Activated B cell treated with CpG ODN at 0.5 μM for 24 hours (primary cell): ENCODE measurements at regions not wholly inside any gene's neighbourhood (a gene's known extent, or its start where the extent isn't known, plus 50 kb on each side); places are given as distances from the start of the nearest gene placed in this dataset.

Source experiments
- ATAC-seq: fragments of 200-7000 bp; cut with Tn5 transposase; one replicate; pipeline ENCODE4 v1.10.0; 2021; ENCODE audit warnings: low read depth, mild to moderate bottlenecking, moderate library complexity
- CTCF ChIA-PET: fragments of 350-600 bp; sonication (Branson Sonifier 250); formaldehyde crosslinking; loops from one replicate; lab custom pipeline; 2021; ENCODE audit warnings: antibody characterized with exemption; lab: Charles Lee
- POLR2A ChIA-PET: fragments of 350-600 bp; sonication (Branson Sonifier 250); formaldehyde crosslinking; loops from one replicate; lab custom pipeline; 2021; ENCODE audit warnings: antibody characterized with exemption; lab: Charles Lee
- DNase-seq: peaks from one replicate; pipeline ENCODE4 v3.0.0; 2022
- H3K27ac Mint-ChIP-seq: one replicate; pipeline ENCODE4 v1.8.0; 2020; ENCODE audit warnings: mixed read lengths
- H3K27me3 Mint-ChIP-seq: one replicate; pipeline ENCODE4 v1.8.0; 2021; ENCODE audit warnings: mixed read lengths
- H3K36me3 Mint-ChIP-seq: one replicate; pipeline ENCODE4 v1.8.0; 2021; ENCODE audit warnings: low read depth, mixed read lengths
- H3K4me1 Mint-ChIP-seq: one replicate; pipeline ENCODE4 v1.8.0; 2021; ENCODE audit warnings: mixed read lengths
- H3K4me3 Mint-ChIP-seq: one replicate; pipeline ENCODE4 v1.8.0; 2020; ENCODE audit warnings: mild to moderate bottlenecking, mixed read lengths
- H3K9me3 Mint-ChIP-seq: one replicate; pipeline ENCODE4 v1.8.0; 2020; ENCODE audit warnings: mixed read lengths
- intact Hi-C: fragments of 100-400 bp; cut with micrococcal nuclease; formaldehyde crosslinking; loops from one replicate; pipeline ENCODE4 v1.15.1; 2024
- TF ChIP-seq, protein P1 (sequence below): fragments of 200-600 bp; IDR thresholded peaks from one replicate; pipeline ENCODE4 v1.8.0; 2022; ENCODE audit warnings: antibody characterized with exemption, mild to moderate bottlenecking

GRCh38 chr4:96952610-96953009 is 1112.7 kb downstream of the PDHA2 start:
- ChIA-PET POLR2A (no interaction called here), CTCF (no interaction called here)
- ATAC-seq = no peak
- TF ChIP-seq, protein P1, sequence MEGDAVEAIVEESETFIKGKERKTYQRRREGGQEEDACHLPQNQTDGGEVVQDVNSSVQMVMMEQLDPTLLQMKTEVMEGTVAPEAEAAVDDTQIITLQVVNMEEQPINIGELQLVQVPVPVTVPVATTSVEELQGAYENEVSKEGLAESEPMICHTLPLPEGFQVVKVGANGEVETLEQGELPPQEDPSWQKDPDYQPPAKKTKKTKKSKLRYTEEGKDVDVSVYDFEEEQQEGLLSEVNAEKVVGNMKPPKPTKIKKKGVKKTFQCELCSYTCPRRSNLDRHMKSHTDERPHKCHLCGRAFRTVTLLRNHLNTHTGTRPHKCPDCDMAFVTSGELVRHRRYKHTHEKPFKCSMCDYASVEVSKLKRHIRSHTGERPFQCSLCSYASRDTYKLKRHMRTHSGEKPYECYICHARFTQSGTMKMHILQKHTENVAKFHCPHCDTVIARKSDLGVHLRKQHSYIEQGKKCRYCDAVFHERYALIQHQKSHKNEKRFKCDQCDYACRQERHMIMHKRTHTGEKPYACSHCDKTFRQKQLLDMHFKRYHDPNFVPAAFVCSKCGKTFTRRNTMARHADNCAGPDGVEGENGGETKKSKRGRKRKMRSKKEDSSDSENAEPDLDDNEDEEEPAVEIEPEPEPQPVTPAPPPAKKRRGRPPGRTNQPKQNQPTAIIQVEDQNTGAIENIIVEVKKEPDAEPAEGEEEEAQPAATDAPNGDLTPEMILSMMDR = no peak
- Mint-ChIP-seq H3K27me3 (no peaks in the 10 kb centered on the region), H3K27ac (no peak overlapping the region), H3K4me3 (no peak overlapping the region), H3K4me1 (no peaks in the 10 kb centered on the region), H3K9me3 (peaks cover 6% of the 10 kb centered on the region), H3K36me3 (no peaks in the 10 kb centered on the region)
- DNase-seq = no peak
- intact Hi-C loops = no loop called here

DNA sequence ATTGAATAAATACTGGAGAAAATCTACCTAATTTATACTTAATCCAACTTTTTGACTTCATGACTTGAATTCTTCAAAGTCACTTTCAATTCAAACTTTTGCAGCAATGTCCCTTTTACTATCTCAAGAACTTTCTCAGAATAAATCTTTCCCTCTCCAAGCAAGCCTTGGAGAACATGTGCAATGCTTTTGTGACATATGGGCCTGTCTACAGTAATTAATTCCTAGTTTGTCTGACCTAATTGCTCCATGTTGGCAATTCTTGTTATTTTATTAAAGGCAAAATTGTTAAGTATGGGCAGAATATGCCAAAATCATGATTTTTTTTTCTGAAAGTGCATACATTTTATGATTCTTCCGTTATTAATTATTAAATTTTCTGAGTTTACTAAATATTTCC is 1115.3 kb downstream of the PDHA2 start:
- TF ChIP-seq, protein P1 = no peak
- no peak overlapping the region for H3K27ac Mint-ChIP-seq
- no peaks in the 10 kb centered on the region for H3K36me3 Mint-ChIP-seq
- no peak for DNase-seq
- ChIA-PET POLR2A (no interaction called here), CTCF (no interaction called here)
- no peaks in the 10 kb centered on the region for H3K4me1 Mint-ChIP-seq
- no peaks in the 10 kb centered on the region for H3K27me3 Mint-ChIP-seq
- no peak overlapping the region for H3K4me3 Mint-ChIP-seq
- no peak for ATAC-seq
- intact Hi-C loops = no loop called here
- peaks cover 6% of the 10 kb centered on the region for H3K9me3 Mint-ChIP-seq

DNA sequence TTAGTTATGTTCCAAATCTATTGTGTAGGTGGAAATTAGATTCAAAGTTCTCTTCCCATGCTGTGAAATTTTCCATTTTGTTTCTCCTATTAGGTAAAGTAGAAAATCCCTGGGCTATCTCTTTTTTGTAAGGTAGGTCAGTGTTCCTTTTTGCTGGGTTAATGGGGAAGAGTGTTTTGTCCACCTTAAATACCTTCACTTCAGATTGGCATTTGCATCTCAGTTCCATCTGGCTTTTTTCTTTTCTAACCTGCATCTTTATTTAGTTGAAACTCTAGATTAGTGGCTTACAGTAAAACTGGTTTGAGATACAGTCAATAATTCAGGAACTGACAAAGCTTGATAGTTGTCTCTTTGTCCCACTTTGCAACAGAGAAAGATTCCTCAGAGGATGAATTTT is 1115.8 kb downstream of the PDHA2 start:
- Mint-ChIP-seq H3K27ac (no peak overlapping the region), H3K4me3 (no peak overlapping the region), H3K9me3 (peaks cover 5% of the 10 kb centered on the region), H3K4me1 (no peaks in the 10 kb centered on the region), H3K36me3 (no peaks in the 10 kb centered on the region), H3K27me3 (no peaks in the 10 kb centered on the region)
- POLR2A ChIA-PET = no interaction called here
- TF ChIP-seq, protein P1 = no peak
- intact Hi-C loops = no loop called here
- ATAC-seq = no peak
- DNase-seq = no peak
- CTCF ChIA-PET = no interaction called here

GRCh38 chr4:96969455-96969854 is 1129.6 kb downstream of the PDHA2 start:
- TF ChIP-seq, protein P1 = no peak
- ChIA-PET POLR2A (no interaction called here), CTCF (no interaction called here)
- H3K27ac Mint-ChIP-seq = no peak overlapping the region
- H3K27me3 Mint-ChIP-seq = no peaks in the 10 kb centered on the region
- no peaks in the 10 kb centered on the region for H3K4me1 Mint-ChIP-seq
- no peak for ATAC-seq
- no peaks in the 10 kb centered on the region for H3K36me3 Mint-ChIP-seq
- intact Hi-C loops = no loop called here
- no peak overlapping the region for H3K4me3 Mint-ChIP-seq
- H3K9me3 Mint-ChIP-seq = peaks cover 8% of the 10 kb centered on the region
- DNase-seq = no peak

- Mint-ChIP-seq H3K9me3 (peaks cover 2% of the 10 kb centered on the region), H3K27ac (no peak overlapping the region), H3K36me3 (no peaks in the 10 kb centered on the region), H3K4me1 (no peaks in the 10 kb centered on the region), H3K27me3 (no peaks in the 10 kb centered on the region), H3K4me3 (no peak overlapping the region)
- POLR2A ChIA-PET = no interaction called here
- DNase-seq (no peak), ATAC-seq (no peak)
- intact Hi-C loops = no loop called here
- TF ChIP-seq, protein P1 = no peak
- CTCF ChIA-PET = no interaction called here
Observed at GRCh38 chr4:96972920-96973319, 1133.0 kb downstream of the PDHA2 start.
